Adrenal gland (tissue), 5 donors: ENCODE measurements at regions not wholly inside any gene's neighbourhood (a gene's known extent, or its start where the extent isn't known, plus 50 kb on each side); places are given as distances from the start of the nearest gene placed in this dataset.

Source experiments
- POLR2A ChIP-seq, 2 donors: fragments of 450-650 bp; IDR thresholded peaks; one replicate each; pipeline ENCODE4 v1.6.1; 2017; ENCODE audit warnings: antibody characterized with exemption in 2 of 2, mild to moderate bottlenecking in 2 of 2, moderate library complexity in 1 of 2
- TF ChIP-seq, protein P1 (sequence below), 6 experiments: fragments of 450-650 bp in 4 of 6; fragments of 200-600 bp in 2 of 6; sonication (generic) in 1 of 6; IDR thresholded peaks; 1 replicate in 5 of 6; 2 replicates in 1 of 6; pipeline versions ENCODE4 v1.5.1 to v1.8.0; 2016 to 2021; ENCODE audit warnings: antibody characterized with exemption in 6 of 6, mild to moderate bottlenecking in 2 of 6, moderate library complexity in 1 of 6
- donor health status: DM: no; HTN: no; CAD: no.

DNA sequence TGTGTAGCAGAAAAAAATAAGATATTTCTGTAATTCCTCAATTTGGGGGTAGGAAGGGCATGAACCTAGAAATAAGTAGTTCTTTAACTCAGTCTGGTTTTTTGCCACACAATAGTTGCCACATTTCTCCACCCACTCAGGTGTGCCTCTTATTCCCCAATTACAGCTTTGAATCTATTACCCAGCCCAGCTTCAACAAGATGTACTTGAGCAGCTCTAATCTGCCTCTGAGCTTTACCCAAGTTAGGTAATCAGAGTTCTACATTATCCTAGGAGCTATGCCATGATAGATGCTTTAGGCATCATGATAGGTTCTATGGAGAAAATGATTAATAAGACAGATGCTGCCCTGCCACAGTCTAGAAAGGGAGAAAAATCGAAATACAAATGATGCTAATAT, 117.4 kb upstream of the GPRIN3 start:
- TF ChIP-seq, protein P1, sequence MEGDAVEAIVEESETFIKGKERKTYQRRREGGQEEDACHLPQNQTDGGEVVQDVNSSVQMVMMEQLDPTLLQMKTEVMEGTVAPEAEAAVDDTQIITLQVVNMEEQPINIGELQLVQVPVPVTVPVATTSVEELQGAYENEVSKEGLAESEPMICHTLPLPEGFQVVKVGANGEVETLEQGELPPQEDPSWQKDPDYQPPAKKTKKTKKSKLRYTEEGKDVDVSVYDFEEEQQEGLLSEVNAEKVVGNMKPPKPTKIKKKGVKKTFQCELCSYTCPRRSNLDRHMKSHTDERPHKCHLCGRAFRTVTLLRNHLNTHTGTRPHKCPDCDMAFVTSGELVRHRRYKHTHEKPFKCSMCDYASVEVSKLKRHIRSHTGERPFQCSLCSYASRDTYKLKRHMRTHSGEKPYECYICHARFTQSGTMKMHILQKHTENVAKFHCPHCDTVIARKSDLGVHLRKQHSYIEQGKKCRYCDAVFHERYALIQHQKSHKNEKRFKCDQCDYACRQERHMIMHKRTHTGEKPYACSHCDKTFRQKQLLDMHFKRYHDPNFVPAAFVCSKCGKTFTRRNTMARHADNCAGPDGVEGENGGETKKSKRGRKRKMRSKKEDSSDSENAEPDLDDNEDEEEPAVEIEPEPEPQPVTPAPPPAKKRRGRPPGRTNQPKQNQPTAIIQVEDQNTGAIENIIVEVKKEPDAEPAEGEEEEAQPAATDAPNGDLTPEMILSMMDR (IDR thresholded peaks at IDR 0.05) = no peak
- TF ChIP-seq POLR2A (IDR thresholded peaks at IDR 0.05) = no peak
